ENCODE measurements at regions not wholly inside any gene's neighbourhood (a gene's known extent, or its start where the extent isn't known, plus 50 kb on each side); places are given as distances from the start of the nearest gene placed in this dataset.

GRCh38 chr2:5569256-5569655 is 122.9 kb upstream of the SOX11 start:
- no peak for TF ChIP-seq CTCF (IDR thresholded peaks at IDR 0.05)
- TF ChIP-seq EZH2 (IDR thresholded peaks at IDR 0.05) = no peak
- TF ChIP-seq EZH2phosphoT487 (IDR thresholded peaks at IDR 0.05) = no peak

All from neural progenitor cell (in vitro differentiated cells).